K562 (cell line): ENCODE measurements at regions not wholly inside any gene's neighbourhood (a gene's known extent, or its start where the extent isn't known, plus 50 kb on each side); places are given as distances from the start of the nearest gene placed in this dataset.
A peak's percentile ranks its signal among the peaks of the same experiment; 100 is the strongest.

Experiments
- ATAC-seq: fragments of 200-7000 bp; cut with Tn5 transposase; 3 replicates; pipeline ENCODE4 v1.9.1; 2020; ENCODE audit warnings: moderate library complexity
- BruUV-seq: library from RNA; stranded (reverse); fragments of 400-500 nt; replicated peaks from 2 replicates; lab custom pipeline; 2021; lab: Mats Ljungman, UMichigan
- CTCF ChIA-PET: fragments of 300-600 bp; formaldehyde crosslinking; extraction: SDS; loops from one replicate; lab custom pipeline; 2021; ENCODE audit warnings: low intra/inter-chr PET ratio; lab: Yijun Ruan, JAX
- POLR2A ChIA-PET: fragments of 300-600, 350-650 bp; sonication (Branson Sonifier 250); formaldehyde crosslinking; extraction: SDS; loops from one replicate; lab custom pipeline; 2021; ENCODE audit warnings: antibody characterized with exemption, inconsistent platforms; lab: Yijun Ruan, JAX
- DNase-seq, 4 experiments: peaks; one replicate each; pipeline versions ENCODE4 v3.0.0 to v3.0.0-alpha.2; 2011 to 2018; ENCODE audit warnings: low spot score in 3 of 4, mixed read lengths in 3 of 4; ENCODE audit errors: extremely low read depth in 1 of 4
- FAIRE-seq: peaks from 2 replicates; lab custom pipeline; 2011; peaks lifted over from hg19 to GRCh38; lab: Jason Lieb, UNC
- H2AFZ ChIP-seq: 2 replicates; pipeline ENCODE4 v1.6.0; 2011; ENCODE audit warnings: low read depth, low read length, control low read depth, inconsistent platforms
- H3K27ac ChIP-seq: fragments of 200-600 bp; 3 replicates; pipeline ENCODE4 v1.8.0; 2011; ENCODE audit warnings: low read depth, mild to moderate bottlenecking, control low read depth, inconsistent platforms, low read length, moderate library complexity, mixed read lengths; ENCODE audit errors: extremely low read depth
- H3K27me3 ChIP-seq, 2 experiments: fragments of 300-600 bp in 1 of 2; 2 replicates in 1 of 2; 3 replicates in 1 of 2; pipeline versions ENCODE4 v1.6.0 to v1.8.0; 2011; ENCODE audit warnings: inconsistent platforms in 2 of 2, low read length in 2 of 2, mild to moderate bottlenecking in 1 of 2, mixed read lengths in 1 of 2, moderate library complexity in 1 of 2; ENCODE audit not compliant: control insufficient read depth in 2 of 2, insufficient read depth in 2 of 2
- H3K36me3 ChIP-seq: fragments of 300-600 bp; 3 replicates; pipeline ENCODE4 v1.8.0; 2011; ENCODE audit warnings: mild to moderate bottlenecking, low read length, inconsistent platforms; ENCODE audit not compliant: control insufficient read depth, insufficient read depth
- H3K4me1 ChIP-seq, 2 experiments: fragments of 200-600 bp in 1 of 2; replicated peaks in 1 of 2; 2 replicates in 1 of 2; 3 replicates in 1 of 2; pipeline versions ENCODE4 v1.5.1 to v1.8.0; 2011; ENCODE audit warnings: inconsistent platforms in 2 of 2, low read length in 2 of 2, mild to moderate bottlenecking in 1 of 2, mixed read lengths in 1 of 2, moderate library complexity in 1 of 2; ENCODE audit not compliant: control insufficient read depth in 2 of 2, insufficient read depth in 2 of 2
- H3K4me2 ChIP-seq: 2 replicates; pipeline ENCODE4 v1.6.1; 2011; ENCODE audit warnings: low read length, control low read depth, inconsistent platforms, mixed read lengths; ENCODE audit not compliant: insufficient read depth
- H3K4me3 ChIP-seq: fragments of 200-600 bp; sonication (generic), shearing (Covaris generic); 2 replicates; pipeline ENCODE4 v1.5.1; 2016; ENCODE audit warnings: control low read depth, inconsistent platforms
- H3K79me2 ChIP-seq: fragments of 200-600 bp; 3 replicates; pipeline ENCODE4 v1.8.0; 2011; ENCODE audit warnings: low read length, inconsistent platforms; ENCODE audit not compliant: control insufficient read depth, insufficient read depth
- H3K9ac ChIP-seq, 2 experiments: 2 replicates each; pipeline versions ENCODE4 v1.6.0 to v1.6.1; 2011; ENCODE audit warnings: low read depth in 2 of 2, low read length in 2 of 2, control low read depth in 1 of 2, inconsistent platforms in 1 of 2, mild to moderate bottlenecking in 1 of 2, mixed read lengths in 1 of 2; ENCODE audit not compliant: insufficient read depth in 1 of 2
- H3K9me1 ChIP-seq: one replicate; pipeline ENCODE4 v1.6.0; 2011; ENCODE audit warnings: inconsistent platforms, mild to moderate bottlenecking, low read length, moderate library complexity; ENCODE audit not compliant: control insufficient read depth, insufficient read depth
- H3K9me3 ChIP-seq: replicated peaks from 2 replicates; pipeline ENCODE4 v1.5.1; 2011; ENCODE audit warnings: low read depth, low read length, inconsistent platforms; ENCODE audit not compliant: control insufficient read depth, insufficient read depth
- H4K20me1 ChIP-seq: replicated peaks from 2 replicates; pipeline ENCODE4 v1.6.1; 2011; ENCODE audit warnings: low read length, inconsistent platforms, mixed read lengths; ENCODE audit not compliant: control insufficient read depth, insufficient read depth
- CCNT2 ChIP-seq: IDR thresholded peaks from 2 replicates; pipeline ENCODE4 v1.6.1; 2011; ENCODE audit warnings: borderline replicate concordance, low read depth, mild to moderate bottlenecking, moderate library complexity, mixed read lengths, low read length; ENCODE audit not compliant: insufficient read length; ENCODE audit errors: extremely low read depth
- EHMT2 ChIP-seq: fragments of 450-650 bp; IDR thresholded peaks from 2 replicates; pipeline ENCODE4 v1.6.1; 2018; ENCODE audit warnings: antibody characterized with exemption
- EP400 ChIP-seq: fragments of 450-650 bp; IDR thresholded peaks from 2 replicates; pipeline ENCODE4 v1.6.1; 2017; ENCODE audit warnings: antibody characterized with exemption, mild to moderate bottlenecking, moderate library complexity
- HMBOX1 ChIP-seq: sonication (generic); IDR thresholded peaks from 2 replicates; pipeline ENCODE4 v1.6.1; 2016
- PPARD ChIP-seq: fragments of 250-450 bp; sonication (Bioruptor Pico); IDR thresholded peaks from 2 replicates; pipeline ENCODE4 v1.8.0; 2022; ENCODE audit warnings: inconsistent platforms, mild to moderate bottlenecking, moderate library complexity
- RAD21 ChIP-seq, 2 experiments: fragments of 250-450 bp in 1 of 2; fragments of 450-650 bp in 1 of 2; sonication (Bioruptor Pico) in 1 of 2; formaldehyde crosslinking in 1 of 2; IDR thresholded peaks in 1 of 2; conservative IDR thresholded peaks in 1 of 2; 2 replicates each; pipeline versions ENCODE4 v1.4.0 to v1.8.0; 2020 to 2022; ENCODE audit warnings: mild to moderate bottlenecking in 2 of 2, moderate library complexity in 1 of 2
- THRAP3 ChIP-seq: fragments of 450-650 bp; IDR thresholded peaks from 2 replicates; pipeline ENCODE4 v1.6.1; 2016; ENCODE audit warnings: mild to moderate bottlenecking, inconsistent platforms, borderline replicate concordance
- ZNF778 ChIP-seq: fragments of 450-650 bp; formaldehyde crosslinking; IDR thresholded peaks from 2 replicates; pipeline ENCODE4 v1.4.0; 2020; ENCODE audit warnings: mild to moderate bottlenecking, moderate library complexity
- WGBS: fragments of 100-300 bp; shearing (Covaris generic); methylation state at CpG from one replicate; pipeline ENCODE4 v1.1.6; 2016; ENCODE audit warnings: low coverage, mixed read lengths; ENCODE audit not compliant: insufficient coverage; ENCODE audit errors: missing lambda C conversion rate; 5-methylcytosine and 5-hydroxymethylcytosine counted together
- in situ Hi-C: fragments of 300-500 bp; cut with MboI; formaldehyde crosslinking; loops from 4 replicates; pipeline ENCODE4 v1.15.0; 2018; ENCODE audit warnings: inconsistent platforms, mixed read lengths
- intact Hi-C: fragments of 100-400 bp; cut with micrococcal nuclease; formaldehyde crosslinking; loops from 2 replicates; pipeline ENCODE4 v1.14.2; 2022
- TF ChIP-seq, protein P1 (sequence below): IDR thresholded peaks from 2 replicates; pipeline ENCODE4 v1.6.1; 2012; ENCODE audit warnings: low read depth, low read length, improper control_type of control experiment, borderline replicate concordance
- TF ChIP-seq, protein P2 (sequence below), 3 experiments: IDR thresholded peaks in 2 of 3; conservative IDR thresholded peaks in 1 of 3; 2 replicates each; pipeline ENCODE4 v1.5.1; 2011 to 2012; ENCODE audit warnings: low read length in 3 of 3, mild to moderate bottlenecking in 3 of 3, control low read depth in 2 of 3, improper control_type of control experiment in 1 of 3, inconsistent platforms in 1 of 3, low read depth in 1 of 3, mixed read lengths in 1 of 3, moderate library complexity in 1 of 3; ENCODE audit not compliant: insufficient read depth in 2 of 3

- TF ChIP-seq CCNT2 (no peak), HMBOX1 (no peak), PPARD (CRISPR knock-in tag) (no peak), EHMT2 (no peak)
Observed at GRCh38 chr5:62208218-62208852, 97.7 kb upstream of the KIF2A start (continued).

DNA sequence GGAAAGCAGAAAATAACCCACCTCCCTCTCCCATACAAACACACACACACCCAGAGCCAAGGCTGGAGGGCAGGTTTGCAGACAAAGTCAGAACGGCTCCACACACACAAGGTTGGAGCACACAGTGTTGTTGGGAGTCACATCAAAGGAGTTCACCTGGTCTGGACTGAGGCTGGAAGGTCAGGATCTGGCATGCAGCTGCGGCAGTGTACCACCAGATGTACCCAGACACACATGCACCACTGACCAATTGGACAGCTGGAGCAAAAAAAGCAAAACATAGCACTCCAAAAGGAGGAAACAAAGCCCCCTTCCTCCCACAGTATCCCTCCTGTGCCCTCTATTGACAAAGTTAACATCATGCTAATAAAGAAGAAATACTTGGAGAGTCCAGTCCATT is 94.6 kb upstream of the KIF2A start:
- CTCF ChIA-PET, result no interaction called here
- Histone ChIP-seq H3K9ac (no peak overlapping the region), H3K4me2 (no peak overlapping the region), H4K20me1 (no peaks in the 10 kb centered on the region), H3K27ac (no peak overlapping the region), H2AFZ (no peak overlapping the region), H3K27me3 (peaks cover 16 to 21% of the 10 kb centered on the region in 2 experiments), H3K4me3 (no peak overlapping the region), H3K9me1 (no peaks in the 10 kb centered on the region), H3K4me1 (no peaks in the 10 kb centered on the region), H3K79me2 (no peaks in the 10 kb centered on the region), H3K36me3 (no peaks in the 10 kb centered on the region), H3K9me3 (no peaks in the 10 kb centered on the region)
- no TSS peak for BruUV-seq
- DNase-seq (peak in 1 of 4 experiments; percentile 4), FAIRE-seq (no peak), ATAC-seq (peak; percentile 62)
- TF ChIP-seq, protein P1, sequence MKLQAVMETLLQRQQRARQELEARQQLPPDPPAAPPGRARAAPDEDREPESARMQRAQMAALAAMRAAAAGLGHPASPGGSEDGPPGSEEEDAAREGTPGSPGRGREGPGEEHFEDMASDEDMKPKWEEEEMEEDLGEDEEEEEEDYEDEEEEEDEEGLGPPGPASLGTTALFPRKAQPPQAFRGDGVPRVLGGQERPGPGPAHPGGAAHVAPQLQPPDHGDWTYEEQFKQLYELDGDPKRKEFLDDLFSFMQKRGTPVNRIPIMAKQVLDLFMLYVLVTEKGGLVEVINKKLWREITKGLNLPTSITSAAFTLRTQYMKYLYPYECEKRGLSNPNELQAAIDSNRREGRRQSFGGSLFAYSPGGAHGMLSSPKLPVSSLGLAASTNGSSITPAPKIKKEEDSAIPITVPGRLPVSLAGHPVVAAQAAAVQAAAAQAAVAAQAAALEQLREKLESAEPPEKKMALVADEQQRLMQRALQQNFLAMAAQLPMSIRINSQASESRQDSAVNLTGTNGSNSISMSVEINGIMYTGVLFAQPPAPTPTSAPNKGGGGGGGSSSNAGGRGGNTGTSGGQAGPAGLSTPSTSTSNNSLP, result no peak
- no peak for TF ChIP-seq ZNF778
- TF ChIP-seq EP400, result no peak
- TF ChIP-seq THRAP3, result no peak
- TF ChIP-seq, protein P2, sequence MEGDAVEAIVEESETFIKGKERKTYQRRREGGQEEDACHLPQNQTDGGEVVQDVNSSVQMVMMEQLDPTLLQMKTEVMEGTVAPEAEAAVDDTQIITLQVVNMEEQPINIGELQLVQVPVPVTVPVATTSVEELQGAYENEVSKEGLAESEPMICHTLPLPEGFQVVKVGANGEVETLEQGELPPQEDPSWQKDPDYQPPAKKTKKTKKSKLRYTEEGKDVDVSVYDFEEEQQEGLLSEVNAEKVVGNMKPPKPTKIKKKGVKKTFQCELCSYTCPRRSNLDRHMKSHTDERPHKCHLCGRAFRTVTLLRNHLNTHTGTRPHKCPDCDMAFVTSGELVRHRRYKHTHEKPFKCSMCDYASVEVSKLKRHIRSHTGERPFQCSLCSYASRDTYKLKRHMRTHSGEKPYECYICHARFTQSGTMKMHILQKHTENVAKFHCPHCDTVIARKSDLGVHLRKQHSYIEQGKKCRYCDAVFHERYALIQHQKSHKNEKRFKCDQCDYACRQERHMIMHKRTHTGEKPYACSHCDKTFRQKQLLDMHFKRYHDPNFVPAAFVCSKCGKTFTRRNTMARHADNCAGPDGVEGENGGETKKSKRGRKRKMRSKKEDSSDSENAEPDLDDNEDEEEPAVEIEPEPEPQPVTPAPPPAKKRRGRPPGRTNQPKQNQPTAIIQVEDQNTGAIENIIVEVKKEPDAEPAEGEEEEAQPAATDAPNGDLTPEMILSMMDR (IDR thresholded peaks at IDR 0.05 in 2 of 3, conservative IDR thresholded peaks at IDR 0.05 in 1 of 3; ENCODE audit: insufficient read depth in 2 of 3, low read depth in 1 of 3, low read length in 3 of 3), result 0 out of 6 replicates have a peak, but pooled peaks of 2 of the 3 experiments have one; percentile 14 to 20
- peak in 1 of 2 experiments; percentile 16; a peak in 1 of 4 replicates for TF ChIP-seq RAD21 (CRISPR knock-in tag; conservative IDR thresholded peaks at IDR 0.05 in 1 of 2, IDR thresholded peaks at IDR 0.05 in 1 of 2)
- 4% methylated on average over 2 of the region's 2 CpGs for WGBS
- intact Hi-C loops (loop anchor here (10.0 kb wide), 1 partner anchor 563 kb away; no protein-coding TSS in a partner anchor), in situ Hi-C loops (no loop called here)
- POLR2A ChIA-PET, result no interaction called here
